Ectodermal cell (in vitro differentiated cells): ENCODE measurements at regions not wholly inside any gene's neighbourhood (a gene's known extent, or its start where the extent isn't known, plus 50 kb on each side); places are given as distances from the start of the nearest gene placed in this dataset.

Experiments
- H3K27ac ChIP-seq: 2 replicates; pipeline ENCODE4 v1.7.0; 2013; ENCODE audit warnings: mild to moderate bottlenecking, low read depth, low read length; ENCODE audit not compliant: insufficient read depth, poor library complexity, severe bottlenecking
- H3K27me3 ChIP-seq: 2 replicates; pipeline ENCODE4 v1.7.0; 2013; ENCODE audit warnings: mild to moderate bottlenecking, low read length; ENCODE audit not compliant: insufficient read depth, control insufficient read depth, poor library complexity, severe bottlenecking
- H3K36me3 ChIP-seq: one replicate; pipeline ENCODE4 v1.7.0; 2013; ENCODE audit warnings: low read length; ENCODE audit not compliant: control insufficient read depth, insufficient read depth
- H3K4me1 ChIP-seq: one replicate; pipeline ENCODE4 v1.7.0; 2013; ENCODE audit warnings: low read length; ENCODE audit not compliant: control insufficient read depth, insufficient read depth
- H3K4me3 ChIP-seq: 2 replicates; pipeline ENCODE4 v1.7.0; 2013; ENCODE audit warnings: low read depth, low read length, control low read depth; ENCODE audit not compliant: insufficient read depth
- H3K9me3 ChIP-seq: 2 replicates; pipeline ENCODE4 v1.7.0; 2013; ENCODE audit warnings: mild to moderate bottlenecking, low read length, moderate library complexity; ENCODE audit not compliant: control insufficient read depth
- WGBS, 2 experiments: methylation state at CpG; one replicate each; pipeline ENCODE4 v1.1.7; 2013; ENCODE audit warnings: missing lambda C conversion rate in 2 of 2; 5-methylcytosine and 5-hydroxymethylcytosine counted together

- no peaks in the 10 kb centered on the region for H3K4me1 ChIP-seq
- H3K27ac ChIP-seq, result no peak overlapping the region
- H3K36me3 ChIP-seq, result no peaks in the 10 kb centered on the region
- no peaks in the 10 kb centered on the region for H3K27me3 ChIP-seq
- no peaks in the 10 kb centered on the region for H3K9me3 ChIP-seq
- no peak overlapping the region for H3K4me3 ChIP-seq
- 100% methylated on average over 1 to 2 of the region's 2 CpGs for WGBS, 2 experiments
Observed at GRCh38 chr5:159642379-159642778, 273.9 kb upstream of the ADRA1B start.

- H3K9me3 ChIP-seq, result no peaks in the 10 kb centered on the region
- no peaks in the 10 kb centered on the region for H3K27me3 ChIP-seq
- no peaks in the 10 kb centered on the region for H3K4me1 ChIP-seq
- no peak overlapping the region for H3K27ac ChIP-seq
- H3K36me3 ChIP-seq, result no peaks in the 10 kb centered on the region
- H3K4me3 ChIP-seq, result no peak overlapping the region
- WGBS, 2 experiments, result 86 to 96% methylated on average over 1 of the region's 1 CpG
Observed at GRCh38 chr5:159644053-159644452, 272.2 kb upstream of the ADRA1B start.

GRCh38 chr5:159645179-159645846 is 271.0 kb upstream of the ADRA1B start:
- Histone ChIP-seq H3K27ac (no peak overlapping the region), H3K36me3 (no peaks in the 10 kb centered on the region), H3K4me3 (no peak overlapping the region), H3K27me3 (no peaks in the 10 kb centered on the region), H3K9me3 (no peaks in the 10 kb centered on the region), H3K4me1 (no peaks in the 10 kb centered on the region)
- 92% methylated on average over 6 to 7 of the region's 7 CpGs for WGBS, 2 experiments

GRCh38 chr5:159650803-159651202 is 265.5 kb upstream of the ADRA1B start:
- no peak overlapping the region for H3K27ac ChIP-seq
- H3K4me3 ChIP-seq, result no peak overlapping the region
- H3K4me1 ChIP-seq, result no peaks in the 10 kb centered on the region
- no peaks in the 10 kb centered on the region for H3K9me3 ChIP-seq
- WGBS, 2 experiments, result 93 to 96% methylated on average over 2 of the region's 2 CpGs
- H3K27me3 ChIP-seq, result no peaks in the 10 kb centered on the region
- H3K36me3 ChIP-seq, result no peaks in the 10 kb centered on the region

- H3K9me3 ChIP-seq, result no peaks in the 10 kb centered on the region
- H3K4me1 ChIP-seq, result no peaks in the 10 kb centered on the region
- no peaks in the 10 kb centered on the region for H3K27me3 ChIP-seq
- H3K4me3 ChIP-seq, result no peak overlapping the region
- WGBS, 2 experiments, result 94 to 96% methylated on average over 3 of the region's 3 CpGs
- H3K36me3 ChIP-seq, result no peaks in the 10 kb centered on the region
- H3K27ac ChIP-seq, result no peak overlapping the region
Observed at GRCh38 chr5:159655757-159656409, 260.4 kb upstream of the ADRA1B start.

- Histone ChIP-seq H3K4me3 (no peak overlapping the region), H3K27ac (no peak overlapping the region), H3K4me1 (no peaks in the 10 kb centered on the region), H3K36me3 (no peaks in the 10 kb centered on the region), H3K9me3 (no peaks in the 10 kb centered on the region), H3K27me3 (no peaks in the 10 kb centered on the region)
- 94 to 98% methylated on average over 4 of the region's 4 CpGs for WGBS, 2 experiments
Observed at GRCh38 chr5:159657298-159657697, 259.0 kb upstream of the ADRA1B start.

- no peak overlapping the region for H3K4me3 ChIP-seq
- H3K27me3 ChIP-seq, result no peaks in the 10 kb centered on the region
- no peaks in the 10 kb centered on the region for H3K4me1 ChIP-seq
- WGBS, 2 experiments, result 89 to 94% methylated on average over 6 of the region's 6 CpGs
- H3K36me3 ChIP-seq, result no peaks in the 10 kb centered on the region
- no peaks in the 10 kb centered on the region for H3K9me3 ChIP-seq
- no peak overlapping the region for H3K27ac ChIP-seq
Observed at GRCh38 chr5:159657771-159658170, 258.5 kb upstream of the ADRA1B start.

- WGBS, 2 experiments, result 81 to 82% methylated on average over 10 of the region's 10 CpGs
- H3K4me3 ChIP-seq, result no peak overlapping the region
- no peaks in the 10 kb centered on the region for H3K9me3 ChIP-seq
- H3K4me1 ChIP-seq, result no peaks in the 10 kb centered on the region
- H3K27ac ChIP-seq, result no peak overlapping the region
- H3K27me3 ChIP-seq, result no peaks in the 10 kb centered on the region
- H3K36me3 ChIP-seq, result no peaks in the 10 kb centered on the region
Observed at GRCh38 chr5:159658266-159658925, 257.9 kb upstream of the ADRA1B start.

- no peaks in the 10 kb centered on the region for H3K36me3 ChIP-seq
- H3K27me3 ChIP-seq, result no peaks in the 10 kb centered on the region
- no peaks in the 10 kb centered on the region for H3K9me3 ChIP-seq
- WGBS, 2 experiments, result 94 to 95% methylated on average over 1 to 2 of the region's 2 CpGs
- no peak overlapping the region for H3K27ac ChIP-seq
- no peak overlapping the region for H3K4me3 ChIP-seq
- H3K4me1 ChIP-seq, result no peaks in the 10 kb centered on the region
Observed at GRCh38 chr5:159660401-159660800, 255.9 kb upstream of the ADRA1B start.

- H3K4me1 ChIP-seq, result no peaks in the 10 kb centered on the region
- H3K27ac ChIP-seq, result no peak overlapping the region
- WGBS, 2 experiments, result 96 to 100% methylated on average over 1 of the region's 1 CpG
- H3K36me3 ChIP-seq, result no peaks in the 10 kb centered on the region
- H3K27me3 ChIP-seq, result no peaks in the 10 kb centered on the region
- no peaks in the 10 kb centered on the region for H3K9me3 ChIP-seq
- no peak overlapping the region for H3K4me3 ChIP-seq
Observed at GRCh38 chr5:159663986-159664385, 252.3 kb upstream of the ADRA1B start.
